NCI-H2171 treated with DMSO at 0.1 percent for 48 hours (cell line): ENCODE measurements at regions not wholly inside any gene's neighbourhood (a gene's known extent, or its start where the extent isn't known, plus 50 kb on each side); places are given as distances from the start of the nearest gene placed in this dataset.

Experiments used
- DNase-seq: peaks from one replicate; lab custom pipeline; 2025; lab: John Stamatoyannopoulos, UW

GRCh38 chr1:30049748-30050296 lies 673.6 kb downstream of the MATN1 start:
- no peak for DNase-seq

- DNase-seq, result no peak
Observed at GRCh38 chr1:30048905-30049304, 674.5 kb downstream of the MATN1 start.

GRCh38 chr1:30047576-30047975 lies 675.8 kb downstream of the MATN1 start:
- DNase-seq, result no peak

- DNase-seq, result no peak
Observed at GRCh38 chr1:30046751-30047150, 676.6 kb downstream of the MATN1 start.

GRCh38 chr1:30045304-30046090 lies 677.9 kb downstream of the MATN1 start:
- no peak for DNase-seq

GRCh38 chr1:30044656-30045144 lies 678.7 kb downstream of the MATN1 start:
- no peak for DNase-seq

GRCh38 chr1:30043731-30044408 lies 679.5 kb downstream of the MATN1 start:
- DNase-seq, result no peak

GRCh38 chr1:30043256-30043655 lies 680.1 kb downstream of the MATN1 start:
- no peak for DNase-seq

GRCh38 chr1:30042438-30043147 lies 680.8 kb downstream of the MATN1 start:
- DNase-seq, result no peak

- DNase-seq, result no peak
Observed at GRCh38 chr1:30041741-30042437, 681.5 kb downstream of the MATN1 start.

- no peak for DNase-seq
Observed at GRCh38 chr1:30040081-30041019, 683.0 kb downstream of the MATN1 start.

GRCh38 chr1:30039354-30040080 lies 683.9 kb downstream of the MATN1 start:
- no peak for DNase-seq

- no peak for DNase-seq
Observed at GRCh38 chr1:30038134-30039025, 685.0 kb downstream of the MATN1 start.

- DNase-seq, result no peak
Observed at GRCh38 chr1:30037251-30038118, 685.9 kb downstream of the MATN1 start.

- DNase-seq, result no peak
Observed at GRCh38 chr1:30036666-30037065, 686.7 kb downstream of the MATN1 start.

GRCh38 chr1:30036229-30036547 lies 687.2 kb downstream of the MATN1 start:
- DNase-seq, result peak; percentile 64

- no peak for DNase-seq
Observed at GRCh38 chr1:30035522-30036228, 687.7 kb downstream of the MATN1 start.
